H1 (cell line): ENCODE measurements at regions not wholly inside any gene's neighbourhood (a gene's known extent, or its start where the extent isn't known, plus 50 kb on each side); places are given as distances from the start of the nearest gene placed in this dataset.

Experiments
- CTCF ChIA-PET: fragments of 300-600 bp; sonication (Branson Sonifier 250); formaldehyde crosslinking; loops from one replicate; lab custom pipeline; 2021; ENCODE audit not compliant: partially characterized antibody; lab: Charles Lee
- POLR2A ChIA-PET: fragments of 300-600 bp; sonication (Branson Sonifier 250); formaldehyde crosslinking; loops from one replicate; lab custom pipeline; 2021; ENCODE audit warnings: inconsistent platforms; ENCODE audit not compliant: partially characterized antibody; lab: Charles Lee
- DNase-seq, 2 experiments: peaks; one replicate each; pipeline versions ENCODE4 v3.0.0 to v3.0.0-alpha.2; 2010 to 2022; ENCODE audit warnings: low spot score in 2 of 2, low read depth in 1 of 2, mixed read lengths in 1 of 2
- FAIRE-seq: peaks from 2 replicates; lab custom pipeline; 2011; peaks lifted over from hg19 to GRCh38; lab: Jason Lieb, UNC
- H2AFZ ChIP-seq: 2 replicates; pipeline ENCODE4 v1.8.1; 2012; ENCODE audit warnings: low read length, inconsistent platforms
- H2AK5ac ChIP-seq: 2 replicates; pipeline ENCODE4 v1.6.1; 2013; ENCODE audit warnings: low read depth, low read length
- H2BK120ac ChIP-seq: replicated peaks from 2 replicates; pipeline ENCODE3; 2013; ENCODE audit warnings: low read depth, low read length, inconsistent platforms
- H2BK12ac ChIP-seq: 2 replicates; pipeline ENCODE4 v1.6.1; 2013; ENCODE audit warnings: low read depth, low read length
- H2BK15ac ChIP-seq: 2 replicates; pipeline ENCODE4 v1.6.1; 2013; ENCODE audit warnings: low read length
- H2BK20ac ChIP-seq: 2 replicates; pipeline ENCODE4 v1.6.1; 2013; ENCODE audit warnings: low read length
- H2BK5ac ChIP-seq: 2 replicates; pipeline ENCODE4 v1.6.1; 2013; ENCODE audit warnings: low read depth, low read length
- H3K14ac ChIP-seq: 2 replicates; pipeline ENCODE4 v1.6.1; 2013; ENCODE audit warnings: inconsistent platforms; ENCODE audit not compliant: insufficient read length
- H3K18ac ChIP-seq: 2 replicates; pipeline ENCODE4 v1.6.1; 2013; ENCODE audit warnings: low read length; ENCODE audit errors: extremely low read depth
- H3K23ac ChIP-seq: 2 replicates; pipeline ENCODE4 v1.6.1; 2013; ENCODE audit warnings: inconsistent platforms; ENCODE audit not compliant: insufficient read length
- H3K23me2 ChIP-seq: 2 replicates; pipeline ENCODE4 v1.6.1; 2013; ENCODE audit warnings: low read depth, low read length
- H3K27ac ChIP-seq: 2 replicates; pipeline ENCODE4 v1.6.1; 2011; ENCODE audit warnings: low read depth, low read length, inconsistent platforms
- H3K27me3 ChIP-seq, 4 experiments: replicated peaks in 1 of 4; 1 replicate in 1 of 4; 2 replicates in 3 of 4; pipeline versions ENCODE4 v1.6.1 to v1.8.1; 2011 to 2013; ENCODE audit warnings: low read length in 3 of 4, mild to moderate bottlenecking in 3 of 4, inconsistent platforms in 2 of 4, mixed read lengths in 2 of 4, moderate library complexity in 1 of 4; ENCODE audit not compliant: control insufficient read depth in 3 of 4, insufficient read depth in 3 of 4; ENCODE audit errors: extremely low read depth in 1 of 4
- H3K36me3 ChIP-seq, 4 experiments: 2 replicates each; pipeline versions ENCODE4 v1.6.1 to v1.8.1; 2011 to 2013; ENCODE audit warnings: mild to moderate bottlenecking in 4 of 4, low read length in 3 of 4, moderate library complexity in 2 of 4, control low read depth in 1 of 4, inconsistent platforms in 1 of 4; ENCODE audit not compliant: insufficient read depth in 4 of 4, control insufficient read depth in 2 of 4
- H3K4ac ChIP-seq: replicated peaks from 2 replicates; pipeline ENCODE3; 2013; ENCODE audit warnings: low read length, low read depth, mixed read lengths, inconsistent platforms; ENCODE audit not compliant: insufficient read length
- H3K4me1 ChIP-seq, 4 experiments: replicated peaks in 1 of 4; 1 replicate in 1 of 4; 2 replicates in 3 of 4; pipeline versions ENCODE4 v1.6.1 to v1.8.1; 2011 to 2013; ENCODE audit warnings: low read length in 3 of 4, inconsistent platforms in 2 of 4, mixed read lengths in 1 of 4; ENCODE audit not compliant: insufficient read depth in 4 of 4, control insufficient read depth in 3 of 4
- H3K4me2 ChIP-seq, 2 experiments: 2 replicates each; pipeline versions ENCODE4 v1.6.1 to v1.8.1; 2011 to 2013; ENCODE audit warnings: low read depth in 2 of 2, low read length in 2 of 2, control low read depth in 1 of 2, inconsistent platforms in 1 of 2, mild to moderate bottlenecking in 1 of 2; ENCODE audit not compliant: insufficient read depth in 1 of 2
- H3K4me3 ChIP-seq, 4 experiments: fragments of 200-600, 300-600 bp in 1 of 4; sonication (generic), shearing (Covaris generic), sonication (Bioruptor Twin) in 1 of 4; 2 replicates each; pipeline versions ENCODE4 v1.5.1 to v1.8.1; 2011 to 2016; ENCODE audit warnings: low read length in 4 of 4, low read depth in 3 of 4, control low read depth in 2 of 4, inconsistent platforms in 2 of 4, mild to moderate bottlenecking in 2 of 4, mixed read lengths in 1 of 4, moderate library complexity in 1 of 4; ENCODE audit not compliant: insufficient read depth in 2 of 4; ENCODE audit errors: extremely low read depth in 1 of 4
- H3K56ac ChIP-seq: replicated peaks from 2 replicates; pipeline ENCODE3; 2013; ENCODE audit warnings: low read depth, mild to moderate bottlenecking, mixed read lengths, low read length, inconsistent platforms; ENCODE audit not compliant: insufficient read length
- H3K79me1 ChIP-seq: 2 replicates; pipeline ENCODE4 v1.6.1; 2013; ENCODE audit warnings: low read depth, low read length, control low read depth
- H3K79me2 ChIP-seq, 2 experiments: 2 replicates each; pipeline versions ENCODE4 v1.6.1 to v1.8.1; 2012 to 2013; ENCODE audit warnings: low read length in 2 of 2, mild to moderate bottlenecking in 2 of 2, inconsistent platforms in 1 of 2; ENCODE audit not compliant: insufficient read depth in 2 of 2, control insufficient read depth in 1 of 2
- H3K9ac ChIP-seq, 4 experiments: replicated peaks in 1 of 4; 1 replicate in 1 of 4; 2 replicates in 3 of 4; pipeline versions ENCODE4 v1.6.1 to v1.8.1; 2011 to 2013; ENCODE audit warnings: low read depth in 3 of 4, low read length in 3 of 4, control low read depth in 2 of 4, mild to moderate bottlenecking in 2 of 4, moderate library complexity in 2 of 4, inconsistent platforms in 1 of 4; ENCODE audit errors: extremely low read depth in 1 of 4
- H3K9me3 ChIP-seq, 2 experiments: 2 replicates each; pipeline versions ENCODE4 v1.6.1 to v1.8.1; 2012 to 2013; ENCODE audit warnings: mild to moderate bottlenecking in 2 of 2, moderate library complexity in 2 of 2, control low read depth in 1 of 2, inconsistent platforms in 1 of 2, low read depth in 1 of 2, low read length in 1 of 2, mixed read lengths in 1 of 2; ENCODE audit not compliant: insufficient read depth in 2 of 2
- H4K20me1 ChIP-seq, 2 experiments: replicated peaks in 1 of 2; 2 replicates each; pipeline versions ENCODE3 to v1.8.1; 2011 to 2013; ENCODE audit warnings: inconsistent platforms in 2 of 2, low read length in 2 of 2, mild to moderate bottlenecking in 1 of 2; ENCODE audit not compliant: insufficient read depth in 2 of 2, control insufficient read depth in 1 of 2
- H4K5ac ChIP-seq: 2 replicates; pipeline ENCODE4 v1.6.1; 2013; ENCODE audit warnings: low read length, low read depth, mixed read lengths, inconsistent platforms; ENCODE audit not compliant: insufficient read length
- H4K8ac ChIP-seq: 2 replicates; pipeline ENCODE4 v1.8.0; 2013; ENCODE audit warnings: mild to moderate bottlenecking, moderate library complexity, low read length, inconsistent platforms; ENCODE audit not compliant: insufficient read depth; ENCODE audit errors: extremely low read depth
- H4K91ac ChIP-seq: replicated peaks from 2 replicates; pipeline ENCODE3; 2013; ENCODE audit warnings: low read length, mixed read lengths, inconsistent platforms; ENCODE audit not compliant: insufficient read length
- CBX5 ChIP-seq: fragments of 300-800, 300-1000 bp; sonication (generic); IDR thresholded peaks from 2 replicates; pipeline ENCODE4 v1.7.1; 2016; ENCODE audit warnings: antibody characterized with exemption, low read length, low read depth
- EP300 ChIP-seq, 2 experiments: IDR thresholded peaks; 1 replicate in 1 of 2; 2 replicates in 1 of 2; pipeline ENCODE4 v1.6.1; 2011 to 2012; ENCODE audit warnings: low read depth in 2 of 2, low read length in 2 of 2, mild to moderate bottlenecking in 2 of 2, borderline replicate concordance in 1 of 2, inconsistent platforms in 1 of 2, moderate library complexity in 1 of 2
- NANOG ChIP-seq: IDR thresholded peaks from 2 replicates; pipeline ENCODE4 v1.6.1; 2011; ENCODE audit warnings: low read length, low read depth, mild to moderate bottlenecking, inconsistent platforms; ENCODE audit not compliant: insufficient read depth, poor library complexity, severe bottlenecking
- PHF8 ChIP-seq: fragments of 200-600 bp; sonication (generic); conservative IDR thresholded peaks from 2 replicates; pipeline ENCODE4 v1.7.1; 2012; ENCODE audit warnings: low read depth, mild to moderate bottlenecking, inconsistent platforms, low read length, moderate library complexity
- SP1 ChIP-seq: IDR thresholded peaks from 2 replicates; pipeline ENCODE4 v1.6.1; 2011; ENCODE audit warnings: low read depth, low read length
- TCF12 ChIP-seq: IDR thresholded peaks from 2 replicates; pipeline ENCODE4 v1.6.1; 2011; ENCODE audit warnings: low read depth, mild to moderate bottlenecking, low read length

DNA sequence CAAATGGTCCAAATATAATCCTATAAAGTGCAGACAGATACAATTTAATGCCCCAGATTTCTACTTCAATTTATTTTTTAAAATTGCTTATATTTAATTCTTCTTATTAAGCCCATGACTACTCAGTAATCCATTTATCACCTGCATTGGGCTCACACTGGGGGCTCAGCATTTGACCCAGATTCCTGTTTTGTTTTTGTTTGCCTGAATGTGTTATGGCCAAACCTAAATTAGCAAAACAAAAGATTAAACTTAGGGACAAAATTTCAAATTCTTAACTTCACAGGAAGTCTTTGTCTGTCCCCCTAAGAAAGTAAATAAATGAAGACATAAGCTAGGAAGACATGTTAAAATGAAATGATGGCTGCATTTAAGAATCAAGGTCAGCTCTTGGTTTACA lies 322.3 kb downstream of the RMST start:
- FAIRE-seq = peak; percentile 72
- peak in 1 of 2 experiments; percentile 9 for DNase-seq

More for the DNA sequence above, 322.3 kb downstream of the RMST start:
- H3K4me3 ChIP-seq = peak overlapping the region in 1 of 4 experiments; percentile 36; a peak in 1 of 8 replicates
- no peak overlapping the region for H2BK12ac ChIP-seq
- no peak overlapping the region for H3K23ac ChIP-seq
- H3K18ac ChIP-seq = no peak overlapping the region
- H4K5ac ChIP-seq = no peak overlapping the region
- H3K79me1 ChIP-seq = no peaks in the 10 kb centered on the region
- H2BK5ac ChIP-seq = no peak overlapping the region
- no peak overlapping the region for H3K4ac ChIP-seq
- H4K20me1 ChIP-seq = no peaks in the 10 kb centered on the region
- 0 out of 4 replicates have a peak, but pooled peaks cover 0 to 7% of the 10 kb centered on the region in 2 experiments for H3K9me3 ChIP-seq
- H3K14ac ChIP-seq = no peak overlapping the region
- ChIA-PET POLR2A (no interaction called here), CTCF (interaction anchor here (1.0 kb wide), 1 partner anchor 219 kb away, joined by 3 read pairs; no protein-coding TSS in a partner anchor)
- H3K23me2 ChIP-seq = no peaks in the 10 kb centered on the region
- no peaks in the 10 kb centered on the region for H3K79me2 ChIP-seq
- no peak overlapping the region for H3K27ac ChIP-seq
- H2BK20ac ChIP-seq = no peak overlapping the region
- no peak overlapping the region for H2BK15ac ChIP-seq
- peak overlapping the region in 1 of 2 experiments; percentile 20; a peak in 2 of 4 replicates for H3K4me2 ChIP-seq
- H2BK120ac ChIP-seq = no peak overlapping the region
- H3K27me3 ChIP-seq = no peaks in the 10 kb centered on the region
- TF ChIP-seq TCF12 = 0 out of 2 replicates have a peak, but pooled peaks have one; percentile 62
- peak; percentile 71; the same call in 1 of the 2 replicates for TF ChIP-seq SP1
- no peak for TF ChIP-seq CBX5
- TF ChIP-seq PHF8 = no peak
- TF ChIP-seq NANOG = peak; percentile 42
- peak in 1 of 2 experiments; percentile 54; a peak in 1 of 3 replicates for TF ChIP-seq EP300 (IDR thresholded peaks at IDR 0.05; ENCODE audit: borderline replicate concordance in 1 of 2, low read depth in 2 of 2, low read length in 2 of 2)
- TF ChIP-seq, all 59 proteins: peak for 4
- Histone ChIP-seq H3K9ac (no peak overlapping the region), H3K56ac (no peak overlapping the region), H4K91ac (no peak overlapping the region), H3K4me1 (peaks cover 0 to 10% (median 5%) of the 10 kb centered on the region in 4 experiments; a peak in 4 of 7 replicates), H3K36me3 (no peaks in the 10 kb centered on the region), H4K8ac (no peak overlapping the region), H2AFZ (no peak overlapping the region), H2AK5ac (no peak overlapping the region)
